Neural cell (in vitro differentiated cells): ENCODE measurements at regions not wholly inside any gene's neighbourhood (a gene's known extent, or its start where the extent isn't known, plus 50 kb on each side); places are given as distances from the start of the nearest gene placed in this dataset.

ENCODE experiments used
- H2AFZ ChIP-seq: fragments of 200-600, 300-800 bp; sonication (generic), shearing (Covaris generic); 2 replicates; pipeline ENCODE4 v1.6.0; 2014; ENCODE audit warnings: low read depth, mild to moderate bottlenecking, antibody characterized with exemption, low read length, moderate library complexity
- H3F3A ChIP-seq: fragments of 200-600 bp; shearing (Covaris generic); 2 replicates; pipeline ENCODE4 v1.6.1; 2016; ENCODE audit warnings: mild to moderate bottlenecking, moderate library complexity, mixed read lengths, antibody characterized with exemption, low read length; ENCODE audit not compliant: insufficient read depth, poor library complexity, severe bottlenecking
- H3K27ac ChIP-seq: fragments of 200-600, 300-800 bp; sonication (generic), shearing (Covaris generic); 2 replicates; pipeline ENCODE4 v1.5.1; 2014; ENCODE audit warnings: mild to moderate bottlenecking, low read length, moderate library complexity
- H3K27me3 ChIP-seq: fragments of 300-800, 200-600 bp; sonication (generic), shearing (Covaris generic); 2 replicates; pipeline ENCODE4 v1.6.0; 2014; ENCODE audit warnings: mild to moderate bottlenecking, low read depth, low read length, moderate library complexity; ENCODE audit not compliant: insufficient read depth
- H3K36me3 ChIP-seq: fragments of 300-800, 200-600 bp; sonication (generic), shearing (Covaris generic); 2 replicates; pipeline ENCODE4 v1.5.1; 2014; ENCODE audit warnings: mild to moderate bottlenecking, antibody characterized with exemption, low read length, moderate library complexity; ENCODE audit not compliant: insufficient read depth
- H3K4me2 ChIP-seq: fragments of 300-800, 200-600 bp; sonication (generic), shearing (Covaris generic); 2 replicates; pipeline ENCODE4 v1.6.0; 2014; ENCODE audit warnings: mild to moderate bottlenecking, low read length
- H3K4me3 ChIP-seq: fragments of 300-800, 200-600 bp; sonication (generic), shearing (Covaris generic); 2 replicates; pipeline ENCODE4 v1.5.1; 2014; ENCODE audit warnings: mild to moderate bottlenecking, low read length, moderate library complexity
- H3K79me2 ChIP-seq: fragments of 200-600 bp; shearing (Covaris generic); replicated peaks from 2 replicates; pipeline ENCODE4 v1.6.0; 2014; ENCODE audit warnings: mild to moderate bottlenecking, low read length, moderate library complexity; ENCODE audit not compliant: insufficient read depth
- H3K9ac ChIP-seq: fragments of 300-800, 200-600 bp; sonication (generic), shearing (Covaris generic); 2 replicates; pipeline ENCODE4 v1.6.1; 2016; ENCODE audit warnings: mild to moderate bottlenecking, low read length, mixed read lengths
- H3K9me2 ChIP-seq: fragments of 200-600 bp; shearing (Covaris generic); 2 replicates; pipeline ENCODE4 v1.6.1; 2016; ENCODE audit warnings: mild to moderate bottlenecking, low read length, mixed read lengths; ENCODE audit not compliant: insufficient read depth
- H3K9me3 ChIP-seq: fragments of 200-600, 300-800 bp; sonication (generic), shearing (Covaris generic); 2 replicates; pipeline ENCODE4 v1.6.1; 2016; ENCODE audit warnings: mild to moderate bottlenecking, mixed run types, low read length, moderate library complexity, mixed read lengths
- H4K20me1 ChIP-seq: fragments of 200-600 bp; shearing (Covaris generic); 2 replicates; pipeline ENCODE4 v1.6.1; 2016; ENCODE audit warnings: mild to moderate bottlenecking, mixed run types; ENCODE audit not compliant: insufficient read depth
- CTCF ChIP-seq: fragments of 450-650 bp; IDR thresholded peaks from 2 replicates; pipeline ENCODE4 v1.5.1; 2014; ENCODE audit warnings: antibody characterized with exemption, mild to moderate bottlenecking, moderate library complexity; ENCODE audit not compliant: poor library complexity, severe bottlenecking
- EP300 ChIP-seq: fragments of 450-650 bp; conservative IDR thresholded peaks from 2 replicates; pipeline ENCODE4 v1.6.1; 2014; ENCODE audit warnings: antibody characterized with exemption, mild to moderate bottlenecking, moderate library complexity; ENCODE audit not compliant: poor library complexity, severe bottlenecking
- EZH2 ChIP-seq: fragments of 200-600, 300-800 bp; shearing (Covaris generic), sonication (generic); IDR thresholded peaks from 2 replicates; pipeline ENCODE4 v1.6.1; 2014; ENCODE audit warnings: antibody characterized with exemption, low read length, borderline replicate concordance, mild to moderate bottlenecking; ENCODE audit not compliant: insufficient read depth, poor library complexity, severe bottlenecking
- MXI1 ChIP-seq: fragments of 450-650 bp; conservative IDR thresholded peaks from 2 replicates; pipeline ENCODE4 v1.6.1; 2014; ENCODE audit warnings: antibody characterized with exemption, mild to moderate bottlenecking; ENCODE audit not compliant: poor library complexity, severe bottlenecking
- POLR2AphosphoS5 ChIP-seq: IDR thresholded peaks from 2 replicates; pipeline ENCODE4 v1.6.1; 2012
- RAD21 ChIP-seq: fragments of 450-650 bp; conservative IDR thresholded peaks from 2 replicates; pipeline ENCODE4 v1.6.1; 2014; ENCODE audit warnings: antibody characterized with exemption, mild to moderate bottlenecking, moderate library complexity
- SMC3 ChIP-seq: fragments of 450-650 bp; conservative IDR thresholded peaks from 2 replicates; pipeline ENCODE4 v1.6.1; 2014; ENCODE audit warnings: antibody characterized with exemption, mild to moderate bottlenecking, moderate library complexity; ENCODE audit not compliant: poor library complexity
- TAF1 ChIP-seq: IDR thresholded peaks from 2 replicates; pipeline ENCODE4 v1.6.1; 2012; ENCODE audit warnings: low read depth
- TF ChIP-seq, protein P1 (sequence below): IDR thresholded peaks from 2 replicates; pipeline ENCODE4 v1.6.1; 2012; ENCODE audit warnings: borderline replicate concordance

GRCh38 chr10:3640816-3641215 lies 144.2 kb downstream of the KLF6 start:
- Histone ChIP-seq H3K36me3 (no peaks in the 10 kb centered on the region), H3K79me2 (no peaks in the 10 kb centered on the region), H4K20me1 (no peaks in the 10 kb centered on the region), H3K27ac (no peak overlapping the region), H3K9ac (no peak overlapping the region), H3K9me2 (no peaks in the 10 kb centered on the region), H3K4me2 (no peak overlapping the region), H3K4me3 (no peak overlapping the region), H3F3A (no peaks in the 10 kb centered on the region), H3K9me3 (no peaks in the 10 kb centered on the region), H2AFZ (no peak overlapping the region), H3K27me3 (no peaks in the 10 kb centered on the region)
- TF ChIP-seq, protein P1, sequence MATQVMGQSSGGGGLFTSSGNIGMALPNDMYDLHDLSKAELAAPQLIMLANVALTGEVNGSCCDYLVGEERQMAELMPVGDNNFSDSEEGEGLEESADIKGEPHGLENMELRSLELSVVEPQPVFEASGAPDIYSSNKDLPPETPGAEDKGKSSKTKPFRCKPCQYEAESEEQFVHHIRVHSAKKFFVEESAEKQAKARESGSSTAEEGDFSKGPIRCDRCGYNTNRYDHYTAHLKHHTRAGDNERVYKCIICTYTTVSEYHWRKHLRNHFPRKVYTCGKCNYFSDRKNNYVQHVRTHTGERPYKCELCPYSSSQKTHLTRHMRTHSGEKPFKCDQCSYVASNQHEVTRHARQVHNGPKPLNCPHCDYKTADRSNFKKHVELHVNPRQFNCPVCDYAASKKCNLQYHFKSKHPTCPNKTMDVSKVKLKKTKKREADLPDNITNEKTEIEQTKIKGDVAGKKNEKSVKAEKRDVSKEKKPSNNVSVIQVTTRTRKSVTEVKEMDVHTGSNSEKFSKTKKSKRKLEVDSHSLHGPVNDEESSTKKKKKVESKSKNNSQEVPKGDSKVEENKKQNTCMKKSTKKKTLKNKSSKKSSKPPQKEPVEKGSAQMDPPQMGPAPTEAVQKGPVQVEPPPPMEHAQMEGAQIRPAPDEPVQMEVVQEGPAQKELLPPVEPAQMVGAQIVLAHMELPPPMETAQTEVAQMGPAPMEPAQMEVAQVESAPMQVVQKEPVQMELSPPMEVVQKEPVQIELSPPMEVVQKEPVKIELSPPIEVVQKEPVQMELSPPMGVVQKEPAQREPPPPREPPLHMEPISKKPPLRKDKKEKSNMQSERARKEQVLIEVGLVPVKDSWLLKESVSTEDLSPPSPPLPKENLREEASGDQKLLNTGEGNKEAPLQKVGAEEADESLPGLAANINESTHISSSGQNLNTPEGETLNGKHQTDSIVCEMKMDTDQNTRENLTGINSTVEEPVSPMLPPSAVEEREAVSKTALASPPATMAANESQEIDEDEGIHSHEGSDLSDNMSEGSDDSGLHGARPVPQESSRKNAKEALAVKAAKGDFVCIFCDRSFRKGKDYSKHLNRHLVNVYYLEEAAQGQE: no peak
- TF ChIP-seq MXI1 (no peak), POLR2AphosphoS5 (no peak), EZH2 (no peak), EP300 (no peak), SMC3 (no peak), CTCF (no peak), RAD21 (no peak), TAF1 (no peak)

GRCh38 chr10:3639546-3639945 lies 145.5 kb downstream of the KLF6 start:
- no peak overlapping the region for H3K9ac ChIP-seq
- H3F3A ChIP-seq: no peaks in the 10 kb centered on the region
- no peaks in the 10 kb centered on the region for H3K27me3 ChIP-seq
- no peaks in the 10 kb centered on the region for H3K36me3 ChIP-seq
- no peaks in the 10 kb centered on the region for H3K9me3 ChIP-seq
- no peak overlapping the region for H3K4me3 ChIP-seq
- no peak overlapping the region for H3K4me2 ChIP-seq
- TF ChIP-seq EZH2: no peak
- TF ChIP-seq CTCF: no peak
- TF ChIP-seq EP300: no peak
- TF ChIP-seq POLR2AphosphoS5: no peak
- no peak for TF ChIP-seq MXI1
- no peak for TF ChIP-seq TAF1
- TF ChIP-seq SMC3: no peak
- TF ChIP-seq, protein P1: no peak
- TF ChIP-seq RAD21: no peak
- H4K20me1 ChIP-seq: no peaks in the 10 kb centered on the region
- H3K79me2 ChIP-seq: no peaks in the 10 kb centered on the region
- no peak overlapping the region for H2AFZ ChIP-seq
- no peak overlapping the region for H3K27ac ChIP-seq
- no peaks in the 10 kb centered on the region for H3K9me2 ChIP-seq
